H1 (cell line): ENCODE measurements at regions not wholly inside any gene's neighbourhood (a gene's known extent, or its start where the extent isn't known, plus 50 kb on each side); places are given as distances from the start of the nearest gene placed in this dataset.
A peak's percentile ranks its signal among the peaks of the same experiment; 100 is the strongest.

Experiments
- CTCF ChIA-PET: fragments of 300-600 bp; sonication (Branson Sonifier 250); formaldehyde crosslinking; loops from one replicate; lab custom pipeline; 2021; ENCODE audit not compliant: partially characterized antibody; lab: Charles Lee
- POLR2A ChIA-PET: fragments of 300-600 bp; sonication (Branson Sonifier 250); formaldehyde crosslinking; loops from one replicate; lab custom pipeline; 2021; ENCODE audit warnings: inconsistent platforms; ENCODE audit not compliant: partially characterized antibody; lab: Charles Lee
- DNase-seq, 2 experiments: peaks; one replicate each; pipeline versions ENCODE4 v3.0.0 to v3.0.0-alpha.2; 2010 to 2022; ENCODE audit warnings: low spot score in 2 of 2, low read depth in 1 of 2, mixed read lengths in 1 of 2
- FAIRE-seq: peaks from 2 replicates; lab custom pipeline; 2011; peaks lifted over from hg19 to GRCh38; lab: Jason Lieb, UNC
- H2AFZ ChIP-seq: 2 replicates; pipeline ENCODE4 v1.8.1; 2012; ENCODE audit warnings: low read length, inconsistent platforms
- H2AK5ac ChIP-seq: 2 replicates; pipeline ENCODE4 v1.6.1; 2013; ENCODE audit warnings: low read depth, low read length
- H2BK120ac ChIP-seq: replicated peaks from 2 replicates; pipeline ENCODE3; 2013; ENCODE audit warnings: low read depth, low read length, inconsistent platforms
- H2BK12ac ChIP-seq: 2 replicates; pipeline ENCODE4 v1.6.1; 2013; ENCODE audit warnings: low read depth, low read length
- H2BK15ac ChIP-seq: 2 replicates; pipeline ENCODE4 v1.6.1; 2013; ENCODE audit warnings: low read length
- H2BK20ac ChIP-seq: 2 replicates; pipeline ENCODE4 v1.6.1; 2013; ENCODE audit warnings: low read length
- H2BK5ac ChIP-seq: 2 replicates; pipeline ENCODE4 v1.6.1; 2013; ENCODE audit warnings: low read depth, low read length
- H3K14ac ChIP-seq: 2 replicates; pipeline ENCODE4 v1.6.1; 2013; ENCODE audit warnings: inconsistent platforms; ENCODE audit not compliant: insufficient read length
- H3K18ac ChIP-seq: 2 replicates; pipeline ENCODE4 v1.6.1; 2013; ENCODE audit warnings: low read length; ENCODE audit errors: extremely low read depth
- H3K23ac ChIP-seq: 2 replicates; pipeline ENCODE4 v1.6.1; 2013; ENCODE audit warnings: inconsistent platforms; ENCODE audit not compliant: insufficient read length
- H3K23me2 ChIP-seq: 2 replicates; pipeline ENCODE4 v1.6.1; 2013; ENCODE audit warnings: low read depth, low read length
- H3K27ac ChIP-seq: 2 replicates; pipeline ENCODE4 v1.6.1; 2011; ENCODE audit warnings: low read depth, low read length, inconsistent platforms
- H3K27me3 ChIP-seq, 4 experiments: replicated peaks in 1 of 4; 1 replicate in 1 of 4; 2 replicates in 3 of 4; pipeline versions ENCODE4 v1.6.1 to v1.8.1; 2011 to 2013; ENCODE audit warnings: low read length in 3 of 4, mild to moderate bottlenecking in 3 of 4, inconsistent platforms in 2 of 4, mixed read lengths in 2 of 4, moderate library complexity in 1 of 4; ENCODE audit not compliant: control insufficient read depth in 3 of 4, insufficient read depth in 3 of 4; ENCODE audit errors: extremely low read depth in 1 of 4
- H3K36me3 ChIP-seq, 4 experiments: 2 replicates each; pipeline versions ENCODE4 v1.6.1 to v1.8.1; 2011 to 2013; ENCODE audit warnings: mild to moderate bottlenecking in 4 of 4, low read length in 3 of 4, moderate library complexity in 2 of 4, control low read depth in 1 of 4, inconsistent platforms in 1 of 4; ENCODE audit not compliant: insufficient read depth in 4 of 4, control insufficient read depth in 2 of 4
- H3K4ac ChIP-seq: replicated peaks from 2 replicates; pipeline ENCODE3; 2013; ENCODE audit warnings: low read length, low read depth, mixed read lengths, inconsistent platforms; ENCODE audit not compliant: insufficient read length
- H3K4me1 ChIP-seq, 4 experiments: replicated peaks in 1 of 4; 1 replicate in 1 of 4; 2 replicates in 3 of 4; pipeline versions ENCODE4 v1.6.1 to v1.8.1; 2011 to 2013; ENCODE audit warnings: low read length in 3 of 4, inconsistent platforms in 2 of 4, mixed read lengths in 1 of 4; ENCODE audit not compliant: insufficient read depth in 4 of 4, control insufficient read depth in 3 of 4
- H3K4me2 ChIP-seq, 2 experiments: 2 replicates each; pipeline versions ENCODE4 v1.6.1 to v1.8.1; 2011 to 2013; ENCODE audit warnings: low read depth in 2 of 2, low read length in 2 of 2, control low read depth in 1 of 2, inconsistent platforms in 1 of 2, mild to moderate bottlenecking in 1 of 2; ENCODE audit not compliant: insufficient read depth in 1 of 2
- H3K4me3 ChIP-seq, 4 experiments: fragments of 200-600, 300-600 bp in 1 of 4; sonication (generic), shearing (Covaris generic), sonication (Bioruptor Twin) in 1 of 4; 2 replicates each; pipeline versions ENCODE4 v1.5.1 to v1.8.1; 2011 to 2016; ENCODE audit warnings: low read length in 4 of 4, low read depth in 3 of 4, control low read depth in 2 of 4, inconsistent platforms in 2 of 4, mild to moderate bottlenecking in 2 of 4, mixed read lengths in 1 of 4, moderate library complexity in 1 of 4; ENCODE audit not compliant: insufficient read depth in 2 of 4; ENCODE audit errors: extremely low read depth in 1 of 4
- H3K56ac ChIP-seq: replicated peaks from 2 replicates; pipeline ENCODE3; 2013; ENCODE audit warnings: low read depth, mild to moderate bottlenecking, mixed read lengths, low read length, inconsistent platforms; ENCODE audit not compliant: insufficient read length
- H3K79me1 ChIP-seq: 2 replicates; pipeline ENCODE4 v1.6.1; 2013; ENCODE audit warnings: low read depth, low read length, control low read depth
- H3K79me2 ChIP-seq, 2 experiments: 2 replicates each; pipeline versions ENCODE4 v1.6.1 to v1.8.1; 2012 to 2013; ENCODE audit warnings: low read length in 2 of 2, mild to moderate bottlenecking in 2 of 2, inconsistent platforms in 1 of 2; ENCODE audit not compliant: insufficient read depth in 2 of 2, control insufficient read depth in 1 of 2
- H3K9ac ChIP-seq, 4 experiments: replicated peaks in 1 of 4; 1 replicate in 1 of 4; 2 replicates in 3 of 4; pipeline versions ENCODE4 v1.6.1 to v1.8.1; 2011 to 2013; ENCODE audit warnings: low read depth in 3 of 4, low read length in 3 of 4, control low read depth in 2 of 4, mild to moderate bottlenecking in 2 of 4, moderate library complexity in 2 of 4, inconsistent platforms in 1 of 4; ENCODE audit errors: extremely low read depth in 1 of 4
- H3K9me3 ChIP-seq, 2 experiments: 2 replicates each; pipeline versions ENCODE4 v1.6.1 to v1.8.1; 2012 to 2013; ENCODE audit warnings: mild to moderate bottlenecking in 2 of 2, moderate library complexity in 2 of 2, control low read depth in 1 of 2, inconsistent platforms in 1 of 2, low read depth in 1 of 2, low read length in 1 of 2, mixed read lengths in 1 of 2; ENCODE audit not compliant: insufficient read depth in 2 of 2
- H4K20me1 ChIP-seq, 2 experiments: replicated peaks in 1 of 2; 2 replicates each; pipeline versions ENCODE3 to v1.8.1; 2011 to 2013; ENCODE audit warnings: inconsistent platforms in 2 of 2, low read length in 2 of 2, mild to moderate bottlenecking in 1 of 2; ENCODE audit not compliant: insufficient read depth in 2 of 2, control insufficient read depth in 1 of 2
- H4K5ac ChIP-seq: 2 replicates; pipeline ENCODE4 v1.6.1; 2013; ENCODE audit warnings: low read length, low read depth, mixed read lengths, inconsistent platforms; ENCODE audit not compliant: insufficient read length
- H4K8ac ChIP-seq: 2 replicates; pipeline ENCODE4 v1.8.0; 2013; ENCODE audit warnings: mild to moderate bottlenecking, moderate library complexity, low read length, inconsistent platforms; ENCODE audit not compliant: insufficient read depth; ENCODE audit errors: extremely low read depth
- H4K91ac ChIP-seq: replicated peaks from 2 replicates; pipeline ENCODE3; 2013; ENCODE audit warnings: low read length, mixed read lengths, inconsistent platforms; ENCODE audit not compliant: insufficient read length
- RBBP5 ChIP-seq: IDR thresholded peaks from 2 replicates; pipeline ENCODE4 v1.7.1; 2012; ENCODE audit warnings: low read depth, mild to moderate bottlenecking, inconsistent platforms, low read length, moderate library complexity, borderline replicate concordance
- YY1 ChIP-seq: IDR thresholded peaks from 2 replicates; pipeline ENCODE4 v1.6.1; 2011; ENCODE audit warnings: low read depth, mild to moderate bottlenecking, low read length
- WGBS, 2 experiments: shearing (Covaris generic) in 1 of 2; methylation state at CpG; one replicate each; pipeline versions ENCODE4 v1.1.6 to v1.1.7; 2013 to 2015; ENCODE audit warnings: low lambda C conversion rate in 2 of 2, mixed read lengths in 2 of 2, inconsistent platforms in 1 of 2, low coverage in 1 of 2, missing lambda C conversion rate in 1 of 2; ENCODE audit not compliant: insufficient replicate concordance in 2 of 2, insufficient coverage in 1 of 2, insufficient read length in 1 of 2; ENCODE audit errors: extremely low coverage in 1 of 2, missing lambda C conversion rate in 1 of 2; 5-methylcytosine and 5-hydroxymethylcytosine counted together

- Histone ChIP-seq H3K27me3 (peaks cover 0 to 1% (median 0%) of the 10 kb centered on the region in 4 experiments; a peak in 1 of 7 replicates), H3K27ac (no peak overlapping the region), H2BK5ac (no peak overlapping the region), H3K18ac (no peak overlapping the region), H3K23me2 (no peaks in the 10 kb centered on the region), H3K36me3 (no peaks in the 10 kb centered on the region), H2BK120ac (no peak overlapping the region), H3K23ac (no peak overlapping the region), H2BK15ac (no peak overlapping the region), H3K4me3 (no peak overlapping the region), H3K56ac (no peak overlapping the region), H4K5ac (no peak overlapping the region), H3K4me1 (0 out of 7 replicates have a peak, but pooled peaks cover 0 to 2% (median 0%) of the 10 kb centered on the region in 4 experiments), H3K79me2 (no peaks in the 10 kb centered on the region), H3K4me2 (no peak overlapping the region), H4K8ac (no peak overlapping the region), H3K9ac (no peak overlapping the region), H2BK12ac (no peak overlapping the region), H3K79me1 (no peaks in the 10 kb centered on the region), H4K91ac (no peak overlapping the region), H3K9me3 (no peaks in the 10 kb centered on the region), H2BK20ac (no peak overlapping the region), H2AK5ac (no peak overlapping the region), H3K14ac (no peak overlapping the region), H2AFZ (0 out of 2 replicates have a peak overlapping the region, but pooled peaks have one; percentile 38), H4K20me1 (no peaks in the 10 kb centered on the region), H3K4ac (no peak overlapping the region)
- ChIA-PET POLR2A (no interaction called here), CTCF (interaction anchor here (1.6 to 1.8 kb wide), 2 partner anchors 13 to 131 kb away, joined by 4 read pairs; no protein-coding TSS in a partner anchor)
- WGBS, 2 experiments = 77% methylated on average over 3 of the region's 3 CpGs; no CpG with 5 or more reads in 1 of the 2 experiments
- DNase-seq (no peak), FAIRE-seq (no peak)
- no peak for TF ChIP-seq RBBP5
- 0 out of 2 replicates have a peak, but pooled peaks have one; percentile 37 for TF ChIP-seq YY1
These were observed 177.7 kb upstream of the OSR1 start for GRCh38 chr2:19536136-19536535.
